Muscle layer of colon (tissue), 2 donors: ENCODE measurements at regions not wholly inside any gene's neighbourhood (a gene's known extent, or its start where the extent isn't known, plus 50 kb on each side); places are given as distances from the start of the nearest gene placed in this dataset.

Experiments used
- H3K27ac ChIP-seq: one replicate; pipeline ENCODE4 v1.7.0; 2013; ENCODE audit warnings: low read depth, mild to moderate bottlenecking, low read length, moderate library complexity
- H3K27me3 ChIP-seq, 2 donors: one replicate each; pipeline ENCODE4 v1.7.0; 2013; ENCODE audit warnings: low read length in 2 of 2, mild to moderate bottlenecking in 2 of 2; ENCODE audit not compliant: insufficient read depth in 2 of 2, control insufficient read depth in 1 of 2
- H3K36me3 ChIP-seq: one replicate; pipeline ENCODE4 v1.7.0; 2013; ENCODE audit warnings: mild to moderate bottlenecking, low read length; ENCODE audit not compliant: insufficient read depth
- H3K4me1 ChIP-seq: one replicate; pipeline ENCODE4 v1.7.0; 2013; ENCODE audit warnings: mild to moderate bottlenecking, low read length; ENCODE audit not compliant: insufficient read depth
- H3K4me3 ChIP-seq, 2 donors: one replicate each; pipeline ENCODE4 v1.7.0; 2013; ENCODE audit warnings: low read length in 2 of 2, low read depth in 1 of 2, mild to moderate bottlenecking in 1 of 2, moderate library complexity in 1 of 2
- H3K9ac ChIP-seq: one replicate; pipeline ENCODE4 v1.7.0; 2013; ENCODE audit warnings: low read length
- H3K9me3 ChIP-seq: one replicate; pipeline ENCODE4 v1.7.0; 2013; ENCODE audit warnings: mild to moderate bottlenecking, low read length
- donor health status: abdominal sarcoma.
- donor health status: Adenocarcinoma of cecum.

GRCh38 chr15:87196498-87196897 lies 1060.0 kb downstream of the NTRK3 start:
- H3K4me1 ChIP-seq, result no peaks in the 10 kb centered on the region
- no peaks in the 10 kb centered on the region for H3K36me3 ChIP-seq
- H3K9me3 ChIP-seq, result no peaks in the 10 kb centered on the region

GRCh38 chr15:87193481-87193880 lies 1063.1 kb downstream of the NTRK3 start:
- Histone ChIP-seq H3K9me3 (no peaks in the 10 kb centered on the region), H3K9ac (no peak overlapping the region), H3K4me3 (no peak overlapping the region), H3K4me1 (no peaks in the 10 kb centered on the region), H3K27me3 (no peaks in the 10 kb centered on the region), H3K27ac (no peak overlapping the region), H3K36me3 (no peaks in the 10 kb centered on the region)

More at GRCh38 chr15:87196498-87196897, 1060.0 kb downstream of the NTRK3 start:
- Histone ChIP-seq H3K4me3 (no peak overlapping the region), H3K27ac (no peak overlapping the region), H3K9ac (no peak overlapping the region), H3K27me3 (no peaks in the 10 kb centered on the region)

GRCh38 chr15:87167706-87168105 lies 1088.0 kb downstream of the AGBL1 start:
- Histone ChIP-seq H3K4me1 (no peaks in the 10 kb centered on the region), H3K36me3 (no peaks in the 10 kb centered on the region), H3K27me3 (no peaks in the 10 kb centered on the region), H3K4me3 (no peak overlapping the region), H3K9ac (no peak overlapping the region), H3K9me3 (no peaks in the 10 kb centered on the region), H3K27ac (no peak overlapping the region)

GRCh38 chr15:87167055-87167454 lies 1087.4 kb downstream of the AGBL1 start:
- no peak overlapping the region for H3K27ac ChIP-seq
- H3K4me1 ChIP-seq, result no peaks in the 10 kb centered on the region
- no peak overlapping the region for H3K9ac ChIP-seq
- no peak overlapping the region for H3K4me3 ChIP-seq
- no peaks in the 10 kb centered on the region for H3K27me3 ChIP-seq
- H3K36me3 ChIP-seq, result no peaks in the 10 kb centered on the region
- H3K9me3 ChIP-seq, result no peaks in the 10 kb centered on the region

- H3K27ac ChIP-seq, result no peak overlapping the region
- H3K4me1 ChIP-seq, result no peaks in the 10 kb centered on the region
- no peaks in the 10 kb centered on the region for H3K9me3 ChIP-seq
- no peak overlapping the region for H3K4me3 ChIP-seq
- no peaks in the 10 kb centered on the region for H3K36me3 ChIP-seq
- no peak overlapping the region for H3K9ac ChIP-seq
- no peaks in the 10 kb centered on the region for H3K27me3 ChIP-seq
Observed at GRCh38 chr15:87155771-87156170, 1076.1 kb downstream of the AGBL1 start.

- Histone ChIP-seq H3K4me3 (no peak overlapping the region), H3K9me3 (no peaks in the 10 kb centered on the region), H3K9ac (no peak overlapping the region), H3K36me3 (no peaks in the 10 kb centered on the region), H3K4me1 (no peaks in the 10 kb centered on the region), H3K27ac (no peak overlapping the region), H3K27me3 (no peaks in the 10 kb centered on the region)
Observed at GRCh38 chr15:87154761-87155160, 1075.1 kb downstream of the AGBL1 start.

GRCh38 chr15:87151202-87151748 lies 1071.6 kb downstream of the AGBL1 start:
- Histone ChIP-seq H3K9me3 (no peaks in the 10 kb centered on the region), H3K27me3 (no peaks in the 10 kb centered on the region), H3K9ac (no peak overlapping the region), H3K4me3 (no peak overlapping the region), H3K36me3 (no peaks in the 10 kb centered on the region), H3K27ac (no peak overlapping the region), H3K4me1 (no peaks in the 10 kb centered on the region)

GRCh38 chr15:87145696-87146095 lies 1066.0 kb downstream of the AGBL1 start:
- H3K9me3 ChIP-seq, result no peaks in the 10 kb centered on the region
- no peaks in the 10 kb centered on the region for H3K4me1 ChIP-seq
- H3K27ac ChIP-seq, result no peak overlapping the region
- H3K4me3 ChIP-seq, result no peak overlapping the region
- no peaks in the 10 kb centered on the region for H3K36me3 ChIP-seq
- H3K27me3 ChIP-seq, result no peaks in the 10 kb centered on the region
- no peak overlapping the region for H3K9ac ChIP-seq

- no peaks in the 10 kb centered on the region for H3K4me1 ChIP-seq
- H3K4me3 ChIP-seq, result no peak overlapping the region
- H3K36me3 ChIP-seq, result no peaks in the 10 kb centered on the region
- H3K27me3 ChIP-seq, result no peaks in the 10 kb centered on the region
- no peak overlapping the region for H3K27ac ChIP-seq
- H3K9me3 ChIP-seq, result no peaks in the 10 kb centered on the region
- H3K9ac ChIP-seq, result no peak overlapping the region
Observed at GRCh38 chr15:87144775-87145174, 1065.1 kb downstream of the AGBL1 start.

- Histone ChIP-seq H3K27me3 (no peaks in the 10 kb centered on the region), H3K27ac (no peak overlapping the region), H3K9me3 (no peaks in the 10 kb centered on the region), H3K4me1 (no peaks in the 10 kb centered on the region), H3K36me3 (no peaks in the 10 kb centered on the region), H3K4me3 (no peak overlapping the region), H3K9ac (no peak overlapping the region)
Observed at GRCh38 chr15:87142096-87142495, 1062.4 kb downstream of the AGBL1 start.

- no peaks in the 10 kb centered on the region for H3K4me1 ChIP-seq
- H3K4me3 ChIP-seq, result no peak overlapping the region
- no peaks in the 10 kb centered on the region for H3K9me3 ChIP-seq
- H3K27ac ChIP-seq, result no peak overlapping the region
- H3K27me3 ChIP-seq, result no peaks in the 10 kb centered on the region
- H3K9ac ChIP-seq, result no peak overlapping the region
- no peaks in the 10 kb centered on the region for H3K36me3 ChIP-seq
Observed at GRCh38 chr15:87135109-87135508, 1055.4 kb downstream of the AGBL1 start.

GRCh38 chr15:87133704-87134103 lies 1054.0 kb downstream of the AGBL1 start:
- Histone ChIP-seq H3K4me1 (no peaks in the 10 kb centered on the region), H3K27me3 (no peaks in the 10 kb centered on the region), H3K9ac (no peak overlapping the region), H3K27ac (no peak overlapping the region), H3K36me3 (no peaks in the 10 kb centered on the region), H3K9me3 (no peaks in the 10 kb centered on the region), H3K4me3 (no peak overlapping the region)
